HCT116 (cell line): ENCODE measurements at regions not wholly inside any gene's neighbourhood (a gene's known extent, or its start where the extent isn't known, plus 50 kb on each side); places are given as distances from the start of the nearest gene placed in this dataset.

Experiments
- ATAC-seq: fragments of 200-7000 bp; cut with Tn5 transposase; 2 replicates; pipeline ENCODE4 v1.9.1; 2020; ENCODE audit warnings: mild to moderate bottlenecking, moderate library complexity
- BruUV-seq: library from RNA; stranded (reverse); fragments of 400-500 nt; replicated peaks from 2 replicates; lab custom pipeline; 2021; lab: Mats Ljungman, UMichigan
- CTCF ChIA-PET: fragments of 300-600 bp; sonication (Branson Sonifier 250); formaldehyde crosslinking; loops from one replicate; lab custom pipeline; 2021; ENCODE audit warnings: antibody characterized with exemption; lab: Charles Lee
- POLR2A ChIA-PET: fragments of 300-600, 350-600 bp; sonication (Branson Sonifier 250); formaldehyde crosslinking; loops from one replicate; lab custom pipeline; 2021; ENCODE audit warnings: antibody characterized with exemption; lab: Charles Lee
- RAD21 ChIA-PET, 2 experiments: fragments of 300-600 bp; sonication (Branson Sonifier 250); formaldehyde crosslinking; loops; one replicate each; lab custom pipeline; 2023; ENCODE audit warnings: low total read pairs in 2 of 2; ENCODE audit not compliant: uncharacterized antibody in 2 of 2, unreplicated experiment in 2 of 2, low non-redundant PET in 1 of 2; lab: Charles Lee
- DNase-seq: peaks from one replicate; pipeline ENCODE4 v3.0.0-alpha.2; 2010; ENCODE audit warnings: low read depth, low spot score
- H2AFZ ChIP-seq: fragments of 200-600 bp; shearing (Covaris generic), sonication (generic); 2 replicates; pipeline ENCODE4 v1.6.1; 2017; ENCODE audit warnings: low read depth, mixed run types, mixed read lengths, antibody characterized with exemption, low read length; ENCODE audit not compliant: poor library complexity, severe bottlenecking
- H3K27ac ChIP-seq: 2 replicates; pipeline ENCODE4 v1.5.1; 2012; ENCODE audit warnings: low read depth, low read length
- H3K27me3 ChIP-seq: fragments of 200-600 bp; sonication (generic); 2 replicates; pipeline ENCODE4 v1.6.1; 2016; ENCODE audit warnings: mixed run types, low read length, mixed read lengths; ENCODE audit not compliant: insufficient read depth
- H3K36me3 ChIP-seq, 2 experiments: fragments of 200-500 bp in 1 of 2; fragments of 200-600 bp in 1 of 2; sonication (Bioruptor generic) in 1 of 2; sonication (generic) in 1 of 2; 2 replicates each; pipeline versions ENCODE4 v1.5.1 to v1.6.1; 2014 to 2016; ENCODE audit warnings: low read length in 2 of 2, inconsistent platforms in 1 of 2, mixed read lengths in 1 of 2, mixed run types in 1 of 2; ENCODE audit not compliant: insufficient read depth in 2 of 2, control insufficient read depth in 1 of 2
- H3K4me1 ChIP-seq, 2 experiments: fragments of 200-600 bp in 1 of 2; sonication (generic) in 1 of 2; 2 replicates each; pipeline versions ENCODE4 v1.5.1 to v1.6.1; 2012 to 2017; ENCODE audit warnings: low read length in 2 of 2, inconsistent platforms in 1 of 2, mild to moderate bottlenecking in 1 of 2, mixed read lengths in 1 of 2, mixed run types in 1 of 2, moderate library complexity in 1 of 2; ENCODE audit not compliant: insufficient read depth in 2 of 2, control insufficient read depth in 1 of 2
- H3K4me2 ChIP-seq: fragments of 200-600 bp; sonication (generic); 2 replicates; pipeline ENCODE4 v1.6.1; 2017; ENCODE audit warnings: mixed run types, low read length, mixed read lengths
- H3K4me3 ChIP-seq, 2 experiments: fragments of 200-600 bp in 1 of 2; sonication (generic) in 1 of 2; replicated peaks in 1 of 2; 2 replicates each; pipeline ENCODE4 v1.5.1; 2011 to 2016; ENCODE audit warnings: low read length in 2 of 2, control low read depth in 1 of 2, low read depth in 1 of 2, mild to moderate bottlenecking in 1 of 2, mixed read lengths in 1 of 2, mixed run types in 1 of 2
- H3K79me2 ChIP-seq: fragments of 200-600 bp; sonication (generic); 2 replicates; pipeline ENCODE4 v1.6.1; 2017; ENCODE audit warnings: mild to moderate bottlenecking, mixed run types, low read length, moderate library complexity, mixed read lengths; ENCODE audit not compliant: insufficient read depth
- H3K9ac ChIP-seq: fragments of 200-600 bp; sonication (generic); 2 replicates; pipeline ENCODE4 v1.6.1; 2016; ENCODE audit warnings: low read length, mixed read lengths
- H3K9me2 ChIP-seq: fragments of 200-600 bp; sonication (generic), shearing (Covaris generic); 2 replicates; pipeline ENCODE4 v1.6.1; 2017; ENCODE audit warnings: mixed run types, mild to moderate bottlenecking, moderate library complexity; ENCODE audit not compliant: insufficient read depth
- H3K9me3 ChIP-seq, 2 experiments: fragments of 200-500 bp in 1 of 2; fragments of 200-600 bp in 1 of 2; sonication (Bioruptor generic) in 1 of 2; sonication (generic) in 1 of 2; 2 replicates each; pipeline ENCODE4 v1.6.1; 2014 to 2017; ENCODE audit warnings: low read length in 2 of 2, mixed read lengths in 2 of 2, inconsistent platforms in 1 of 2, low read depth in 1 of 2, mild to moderate bottlenecking in 1 of 2, mixed run types in 1 of 2, moderate library complexity in 1 of 2; ENCODE audit not compliant: control insufficient read depth in 1 of 2, insufficient read depth in 1 of 2
- H4K20me1 ChIP-seq: fragments of 200-600 bp; sonication (generic), shearing (Covaris generic); 2 replicates; pipeline ENCODE4 v1.6.1; 2017; ENCODE audit warnings: mixed run types, mild to moderate bottlenecking, moderate library complexity; ENCODE audit not compliant: insufficient read depth
- CEBPB ChIP-seq: IDR thresholded peaks from 2 replicates; pipeline ENCODE4 v1.6.1; 2012; ENCODE audit warnings: low read depth
- EGR1 ChIP-seq: IDR thresholded peaks from 2 replicates; pipeline ENCODE4 v1.6.1; 2012; ENCODE audit warnings: low read depth
- EZH2 ChIP-seq: fragments of 200-600 bp; sonication (generic); IDR thresholded peaks from 2 replicates; pipeline ENCODE4 v1.6.1; 2017; ENCODE audit warnings: antibody characterized with exemption, mixed run types
- EZH2phosphoT487 ChIP-seq: fragments of 200-600 bp; IDR thresholded peaks from 2 replicates; pipeline ENCODE4 v1.6.1; 2018; ENCODE audit warnings: antibody characterized with exemption, borderline replicate concordance
- FOSL1 ChIP-seq: IDR thresholded peaks from 2 replicates; pipeline ENCODE4 v1.6.1; 2012; ENCODE audit warnings: low read depth
- POLR2AphosphoS5 ChIP-seq: IDR thresholded peaks from 2 replicates; pipeline ENCODE4 v1.6.1; 2011; ENCODE audit warnings: mild to moderate bottlenecking, low read depth, low read length, moderate library complexity
- RAD21 ChIP-seq: IDR thresholded peaks from 2 replicates; pipeline ENCODE4 v1.6.1; 2012; ENCODE audit warnings: low read depth, mild to moderate bottlenecking
- SP1 ChIP-seq: IDR thresholded peaks from 2 replicates; pipeline ENCODE4 v1.6.1; 2012; ENCODE audit warnings: low read depth
- SRF ChIP-seq: IDR thresholded peaks from 2 replicates; pipeline ENCODE4 v1.6.1; 2012; ENCODE audit warnings: low read depth
- TCF7L2 ChIP-seq: IDR thresholded peaks from 2 replicates; pipeline ENCODE4 v1.7.0; 2011; ENCODE audit warnings: borderline replicate concordance, inconsistent platforms; ENCODE audit not compliant: insufficient read depth, insufficient read length; ENCODE audit errors: extremely low read depth
- ZFX ChIP-seq: fragments of 450-650 bp; IDR thresholded peaks from 2 replicates; pipeline ENCODE4 v1.6.1; 2017
- intact Hi-C: fragments of 100-400 bp; cut with micrococcal nuclease; formaldehyde crosslinking; loops from 2 replicates; pipeline ENCODE4 v1.10.0; 2022
- TF ChIP-seq, protein P1 (sequence below), 3 experiments: fragments of 200-600 bp in 1 of 3; sonication (generic) in 1 of 3; IDR thresholded peaks in 2 of 3; conservative IDR thresholded peaks in 1 of 3; 2 replicates each; pipeline ENCODE4 v1.5.1; 2012 to 2017; ENCODE audit warnings: low read depth in 2 of 3, low read length in 2 of 3, antibody characterized with exemption in 1 of 3, borderline replicate concordance in 1 of 3, control low read depth in 1 of 3, mild to moderate bottlenecking in 1 of 3, mixed read lengths in 1 of 3, mixed run types in 1 of 3, moderate library complexity in 1 of 3; ENCODE audit not compliant: insufficient read depth in 1 of 3
- TF ChIP-seq, protein P2 (sequence below): IDR thresholded peaks from 2 replicates; pipeline ENCODE4 v1.6.1; 2012

DNA sequence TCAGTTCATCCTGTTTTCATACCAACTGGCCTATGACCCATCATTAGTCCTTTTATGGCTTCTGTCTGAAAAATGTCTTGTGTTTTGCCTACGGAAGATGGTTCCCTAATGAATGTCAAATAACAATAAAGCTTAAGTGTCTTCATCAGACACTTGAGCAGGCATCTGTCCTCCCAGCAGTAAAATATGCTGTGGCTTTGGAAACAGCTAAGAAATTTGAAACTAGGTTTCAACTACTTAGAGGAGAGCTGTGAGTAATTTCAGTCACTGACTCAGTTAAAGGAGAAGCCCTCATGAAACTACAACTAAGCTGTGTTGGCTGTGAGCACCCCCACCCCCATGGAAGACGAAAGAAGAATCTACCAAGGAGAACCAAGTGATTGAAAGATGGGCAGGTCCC is 409.4 kb upstream of the PPP2R3A start:
- no peak for TF ChIP-seq TCF7L2
- no peak for TF ChIP-seq EGR1
- TF ChIP-seq, protein P1, sequence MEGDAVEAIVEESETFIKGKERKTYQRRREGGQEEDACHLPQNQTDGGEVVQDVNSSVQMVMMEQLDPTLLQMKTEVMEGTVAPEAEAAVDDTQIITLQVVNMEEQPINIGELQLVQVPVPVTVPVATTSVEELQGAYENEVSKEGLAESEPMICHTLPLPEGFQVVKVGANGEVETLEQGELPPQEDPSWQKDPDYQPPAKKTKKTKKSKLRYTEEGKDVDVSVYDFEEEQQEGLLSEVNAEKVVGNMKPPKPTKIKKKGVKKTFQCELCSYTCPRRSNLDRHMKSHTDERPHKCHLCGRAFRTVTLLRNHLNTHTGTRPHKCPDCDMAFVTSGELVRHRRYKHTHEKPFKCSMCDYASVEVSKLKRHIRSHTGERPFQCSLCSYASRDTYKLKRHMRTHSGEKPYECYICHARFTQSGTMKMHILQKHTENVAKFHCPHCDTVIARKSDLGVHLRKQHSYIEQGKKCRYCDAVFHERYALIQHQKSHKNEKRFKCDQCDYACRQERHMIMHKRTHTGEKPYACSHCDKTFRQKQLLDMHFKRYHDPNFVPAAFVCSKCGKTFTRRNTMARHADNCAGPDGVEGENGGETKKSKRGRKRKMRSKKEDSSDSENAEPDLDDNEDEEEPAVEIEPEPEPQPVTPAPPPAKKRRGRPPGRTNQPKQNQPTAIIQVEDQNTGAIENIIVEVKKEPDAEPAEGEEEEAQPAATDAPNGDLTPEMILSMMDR (IDR thresholded peaks at IDR 0.05 in 2 of 3, conservative IDR thresholded peaks at IDR 0.05 in 1 of 3; ENCODE audit: borderline replicate concordance in 1 of 3, insufficient read depth in 1 of 3, low read depth in 2 of 3, low read length in 2 of 3), result no peak
- no peak for TF ChIP-seq ZFX
- no peak for TF ChIP-seq EZH2
- no peak for TF ChIP-seq POLR2AphosphoS5
- TF ChIP-seq, protein P2, sequence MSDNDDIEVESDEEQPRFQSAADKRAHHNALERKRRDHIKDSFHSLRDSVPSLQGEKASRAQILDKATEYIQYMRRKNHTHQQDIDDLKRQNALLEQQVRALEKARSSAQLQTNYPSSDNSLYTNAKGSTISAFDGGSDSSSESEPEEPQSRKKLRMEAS, result no peak
- TF ChIP-seq RAD21, result no peak
- TF ChIP-seq FOSL1, result no peak
- TF ChIP-seq CEBPB, result no peak
- TF ChIP-seq SRF, result no peak
- TF ChIP-seq SP1, result no peak
- TF ChIP-seq EZH2phosphoT487, result no peak
- BruUV-seq, result no TSS peak
- Histone ChIP-seq H3K9me3 (no peaks in the 10 kb centered on the region), H4K20me1 (no peaks in the 10 kb centered on the region), H3K36me3 (no peaks in the 10 kb centered on the region), H3K9me2 (no peaks in the 10 kb centered on the region), H3K27me3 (peaks cover 16% of the 10 kb centered on the region; the same call in 1 of the 2 replicates), H3K79me2 (no peaks in the 10 kb centered on the region), H2AFZ (no peak overlapping the region), H3K4me3 (no peak overlapping the region), H3K4me1 (no peaks in the 10 kb centered on the region), H3K4me2 (no peak overlapping the region), H3K9ac (no peak overlapping the region), H3K27ac (no peak overlapping the region)
- intact Hi-C loops, result no loop called here
- ATAC-seq, result no peak
- POLR2A ChIA-PET, result no interaction called here
- CTCF ChIA-PET, result no interaction called here
- DNase-seq, result no peak
- RAD21 ChIA-PET, result no interaction called here
